Right lobe of liver (tissue), 6 donors: ENCODE measurements at regions not wholly inside any gene's neighbourhood (a gene's known extent, or its start where the extent isn't known, plus 50 kb on each side); places are given as distances from the start of the nearest gene placed in this dataset.

ENCODE experiments used
- ATAC-seq, 4 donors: fragments of 200-7000 bp; cut with Tn5 transposase; one replicate each; pipeline ENCODE4 v1.9.1; 2020; ENCODE audit warnings: mild to moderate bottlenecking in 4 of 4, moderate library complexity in 4 of 4
- DNase-seq, 3 donors: peaks; one replicate each; pipeline ENCODE4 v3.0.0-alpha.2; 2020
- H3K27ac ChIP-seq, 3 donors: fragments of 200-600 bp; one replicate each; pipeline ENCODE4 v1.8.0; 2022
- H3K27me3 ChIP-seq, 2 donors: fragments of 200-600 bp; one replicate each; pipeline ENCODE4 v1.8.0; 2022
- H3K36me3 ChIP-seq, 4 donors: fragments of 200-600 bp; sonication (generic) in 1 of 4; one replicate each; pipeline versions ENCODE4 v1.5.1 to v1.8.0; 2017 to 2022; ENCODE audit warnings: control low read depth in 1 of 4
- H3K4me1 ChIP-seq, 4 donors: fragments of 200-600 bp; sonication (generic) in 1 of 4; one replicate each; pipeline versions ENCODE4 v1.5.1 to v1.8.0; 2017 to 2022; ENCODE audit warnings: control low read depth in 1 of 4
- H3K4me3 ChIP-seq, 3 donors: fragments of 200-600 bp; one replicate each; pipeline ENCODE4 v1.8.0; 2022
- H3K9me3 ChIP-seq, 4 donors: fragments of 200-600 bp; sonication (generic) in 1 of 4; one replicate each; pipeline versions ENCODE4 v1.5.1 to v1.8.0; 2017 to 2022; ENCODE audit warnings: control low read depth in 1 of 4
- CTCF ChIP-seq, 4 donors: fragments of 200-600 bp in 3 of 4; fragments of 450-650 bp in 1 of 4; IDR thresholded peaks; one replicate each; pipeline versions ENCODE4 v1.5.1 to v1.8.0; 2016 to 2022; ENCODE audit warnings: antibody characterized with exemption in 4 of 4, mild to moderate bottlenecking in 2 of 4
- POLR2A ChIP-seq: fragments of 450-650 bp; IDR thresholded peaks from one replicate; pipeline ENCODE4 v1.6.1; 2017; ENCODE audit warnings: antibody characterized with exemption, mild to moderate bottlenecking
- WGBS: methylation state at CpG from one replicate; pipeline ENCODE4 v1.1.6; 2018; ENCODE audit warnings: low coverage, low lambda C conversion rate; ENCODE audit not compliant: insufficient coverage; ENCODE audit errors: missing lambda C conversion rate; 5-methylcytosine and 5-hydroxymethylcytosine counted together
- intact Hi-C, 2 donors: fragments of 100-400 bp; cut with DNase I; formaldehyde crosslinking; loops; one replicate each; pipeline versions ENCODE4 v1.11.2 to v1.14.1; 2022
- donor health status: DM: no; HTN: yes; CAD: no.
- donor health status: DM: no; HTN: no; CAD: no.
- donor health status: DM: no; HTN: no; CAD: no.
- donor health status: DM: no; HTN: yes; CAD: no.
- donor health status: DM: no; HTN: yes; CAD: no.

- intact Hi-C loops = no loop called here
- no peaks in the 10 kb centered on the region for H3K4me1 ChIP-seq
- H3K4me3 ChIP-seq = no peak overlapping the region
- H3K27ac ChIP-seq = no peak overlapping the region
- no peaks in the 10 kb centered on the region for H3K36me3 ChIP-seq
- TF ChIP-seq CTCF (IDR thresholded peaks at IDR 0.05) = no peak
- no peak for TF ChIP-seq POLR2A
- DNase-seq (no peak), ATAC-seq (no peak)
- 79% methylated on average over 2 of the region's 2 CpGs for WGBS
- H3K27me3 ChIP-seq = no peaks in the 10 kb centered on the region
- H3K9me3 ChIP-seq = no peaks in the 10 kb centered on the region
These were observed 50.8 kb upstream of the NPFFR2 start for GRCh38 chr4:71980976-71981375.
